Brain microvascular endothelial cell (primary cell): ENCODE measurements at regions not wholly inside any gene's neighbourhood (a gene's known extent, or its start where the extent isn't known, plus 50 kb on each side); places are given as distances from the start of the nearest gene placed in this dataset.
"Not testable (repeated sequence)": the region's sequence is repeated elsewhere in the genome, so short reads cannot be mapped to it uniquely, and the experiment has no call there.

Experiments
- DNase-seq: peaks from one replicate; pipeline ENCODE4 v3.0.0-alpha.2; 2020
- H3K27ac ChIP-seq: fragments of 250-450 bp; sonication (Bioruptor Pico); 2 replicates; pipeline ENCODE4 v1.5.1; 2020; ENCODE audit warnings: mild to moderate bottlenecking, moderate library complexity
- H3K27me3 ChIP-seq: fragments of 250-450 bp; sonication (Bioruptor Pico); replicated peaks from 2 replicates; pipeline ENCODE4 v1.5.1; 2020; ENCODE audit warnings: mild to moderate bottlenecking
- H3K36me3 ChIP-seq: fragments of 250-450 bp; sonication (Bioruptor Pico); replicated peaks from 2 replicates; pipeline ENCODE4 v1.5.1; 2020; ENCODE audit warnings: mild to moderate bottlenecking
- H3K4me3 ChIP-seq: 2 replicates; pipeline ENCODE4 v1.5.1; 2011; ENCODE audit warnings: low read depth, mild to moderate bottlenecking, control low read depth, low read length, moderate library complexity
- CTCF ChIP-seq: IDR thresholded peaks from 2 replicates; pipeline ENCODE4 v1.5.1; 2011; ENCODE audit warnings: low read depth, mild to moderate bottlenecking, moderate library complexity, low read length, control low read depth, inconsistent platforms; ENCODE audit errors: missing control alignments
- in situ Hi-C: cut with HindIII; loops from 2 replicates; pipeline ENCODE4 v1.10.0; 2017; ENCODE audit warnings: low sequenced_read_pairs, low pct_ligation_motif_present

- no peaks in the 10 kb centered on the region for H3K27me3 ChIP-seq
- in situ Hi-C loops, result no loop called here
Measured at GRCh38 chr5:92313385-92313784, 930.3 kb upstream of the ARRDC3 start.

GRCh38 chr5:92309336-92309991, 926.3 kb upstream of the ARRDC3 start:
- Histone ChIP-seq H3K27ac (no peak overlapping the region), H3K4me3 (no peak overlapping the region), H3K36me3 (no peaks in the 10 kb centered on the region), H3K27me3 (no peaks in the 10 kb centered on the region)
- peak; percentile 44 for TF ChIP-seq CTCF
- in situ Hi-C loops, result no loop called here
- peak; percentile 4 for DNase-seq

More at GRCh38 chr5:92313385-92313784, 930.3 kb upstream of the ARRDC3 start:
- no peak for TF ChIP-seq CTCF
- DNase-seq, result no peak
- H3K4me3 ChIP-seq, result no peak overlapping the region
- no peak overlapping the region for H3K27ac ChIP-seq
- H3K36me3 ChIP-seq, result no peaks in the 10 kb centered on the region

DNA sequence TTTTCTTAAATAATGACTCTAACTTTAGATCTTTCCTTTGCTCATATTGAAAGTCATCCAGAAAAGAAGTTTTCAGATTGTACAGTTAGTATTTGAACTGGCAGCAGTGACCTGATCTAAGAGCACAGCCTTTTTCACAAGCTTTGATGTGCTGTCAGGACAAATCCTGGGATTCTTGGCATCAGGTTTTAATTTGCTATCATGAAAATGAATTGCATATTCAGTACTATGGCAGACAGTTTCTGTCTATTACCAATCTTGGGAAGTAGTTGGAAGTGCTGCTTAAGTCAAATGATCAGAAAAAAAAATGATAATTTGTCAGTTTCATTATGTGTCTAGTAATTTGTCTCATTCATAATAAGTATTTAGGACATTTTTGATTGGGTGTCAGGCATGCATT, 925.6 kb upstream of the ARRDC3 start:
- H3K4me3 ChIP-seq, result no peak overlapping the region
- H3K36me3 ChIP-seq, result no peaks in the 10 kb centered on the region
- no peak overlapping the region for H3K27ac ChIP-seq
- no peaks in the 10 kb centered on the region for H3K27me3 ChIP-seq
- DNase-seq, result no peak
- in situ Hi-C loops, result no loop called here
- TF ChIP-seq CTCF, result no peak

GRCh38 chr5:92302356-92302755, 919.2 kb upstream of the ARRDC3 start:
- not testable (repeated sequence) for H3K4me3 ChIP-seq

GRCh38 chr5:92283521-92283920, 900.4 kb upstream of the ARRDC3 start:
- TF ChIP-seq CTCF, result no peak
- in situ Hi-C loops, result no loop called here
- Histone ChIP-seq H3K4me3 (no peak overlapping the region), H3K27ac (no peak overlapping the region), H3K27me3 (no peaks in the 10 kb centered on the region), H3K36me3 (no peaks in the 10 kb centered on the region)
- DNase-seq, result no peak

More at GRCh38 chr5:92302356-92302755, 919.2 kb upstream of the ARRDC3 start:
- H3K27ac ChIP-seq, DNase-seq, in situ Hi-C loops, H3K36me3 ChIP-seq, H3K27me3 ChIP-seq: not testable (repeated sequence)

DNA sequence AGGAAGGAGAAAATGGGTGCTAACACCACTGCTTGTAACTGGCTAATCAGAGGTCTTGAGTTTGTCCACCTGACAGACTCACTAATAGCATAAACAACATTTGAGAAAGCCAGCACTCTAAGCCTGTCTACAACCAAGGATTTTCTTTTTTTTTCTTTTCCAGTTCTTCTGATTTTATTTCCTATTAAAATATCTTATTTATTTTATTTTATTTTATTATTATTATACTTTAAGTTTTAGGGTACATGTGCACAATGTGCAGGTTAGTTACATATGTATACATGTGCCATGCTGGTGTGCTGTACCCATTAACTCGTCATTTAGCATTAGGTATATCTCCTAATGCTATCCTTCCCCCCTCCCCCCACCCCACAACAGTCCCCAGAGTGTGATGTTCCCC, 888.6 kb upstream of the ARRDC3 start:
- in situ Hi-C loops, DNase-seq: not testable (repeated sequence)

GRCh38 chr5:92268343-92268742, 885.2 kb upstream of the ARRDC3 start:
- no peak for DNase-seq
- no peak for TF ChIP-seq CTCF

More for the DNA sequence above, 888.6 kb upstream of the ARRDC3 start:
- H3K36me3 ChIP-seq, H3K27ac ChIP-seq, H3K4me3 ChIP-seq, H3K27me3 ChIP-seq: not testable (repeated sequence)

More at GRCh38 chr5:92268343-92268742, 885.2 kb upstream of the ARRDC3 start:
- H3K36me3 ChIP-seq, result no peaks in the 10 kb centered on the region
- in situ Hi-C loops, result no loop called here
- no peaks in the 10 kb centered on the region for H3K27me3 ChIP-seq
- no peak overlapping the region for H3K4me3 ChIP-seq
- H3K27ac ChIP-seq, result no peak overlapping the region
